ENCODE measurements at regions not wholly inside any gene's neighbourhood (a gene's known extent, or its start where the extent isn't known, plus 50 kb on each side); places are given as distances from the start of the nearest gene placed in this dataset.

DNA sequence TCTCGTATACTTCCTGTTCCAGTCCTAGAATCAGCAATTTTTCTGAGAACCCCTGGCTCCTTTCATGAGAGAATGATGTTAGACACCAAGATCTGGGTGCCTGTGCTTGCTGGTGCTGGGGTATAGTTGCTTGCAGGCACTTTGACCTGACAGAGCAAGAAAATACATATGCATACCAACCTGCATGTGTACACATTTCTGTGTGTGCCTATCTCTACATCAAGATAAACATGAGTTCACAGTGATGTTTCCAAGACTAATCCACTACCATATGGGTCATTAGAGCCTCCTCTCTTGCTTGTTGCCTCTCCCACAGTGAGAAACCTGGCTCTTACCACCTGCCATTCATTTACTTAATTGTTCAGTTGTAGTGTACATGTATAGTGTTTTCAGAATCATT is 229.1 kb upstream of the IGFBP3 start:
- no peak for DNase-seq (ENCODE audit: low read depth in 2 of 2)

DNA sequence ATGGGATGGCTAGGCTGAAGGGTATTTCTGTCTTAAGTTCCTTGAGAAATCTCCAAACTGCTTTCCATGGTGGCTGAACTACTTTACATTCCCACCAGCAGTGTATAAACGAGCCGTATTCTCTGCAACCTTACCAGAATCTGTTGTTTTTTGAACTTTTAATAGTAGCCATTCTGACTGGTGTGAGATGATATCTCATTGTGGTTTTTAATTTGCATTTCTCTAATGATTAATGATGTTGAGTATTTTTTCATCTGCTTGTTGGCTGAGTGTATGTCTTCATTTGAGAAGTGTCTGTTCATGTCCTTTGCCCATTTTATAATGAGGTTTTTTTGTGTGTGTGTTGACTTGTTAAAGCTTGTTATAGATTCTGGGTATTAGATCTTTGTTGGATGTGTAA is 226.8 kb upstream of the IGFBP3 start:
- no peak for DNase-seq (ENCODE audit: low read depth in 2 of 2)

DNA sequence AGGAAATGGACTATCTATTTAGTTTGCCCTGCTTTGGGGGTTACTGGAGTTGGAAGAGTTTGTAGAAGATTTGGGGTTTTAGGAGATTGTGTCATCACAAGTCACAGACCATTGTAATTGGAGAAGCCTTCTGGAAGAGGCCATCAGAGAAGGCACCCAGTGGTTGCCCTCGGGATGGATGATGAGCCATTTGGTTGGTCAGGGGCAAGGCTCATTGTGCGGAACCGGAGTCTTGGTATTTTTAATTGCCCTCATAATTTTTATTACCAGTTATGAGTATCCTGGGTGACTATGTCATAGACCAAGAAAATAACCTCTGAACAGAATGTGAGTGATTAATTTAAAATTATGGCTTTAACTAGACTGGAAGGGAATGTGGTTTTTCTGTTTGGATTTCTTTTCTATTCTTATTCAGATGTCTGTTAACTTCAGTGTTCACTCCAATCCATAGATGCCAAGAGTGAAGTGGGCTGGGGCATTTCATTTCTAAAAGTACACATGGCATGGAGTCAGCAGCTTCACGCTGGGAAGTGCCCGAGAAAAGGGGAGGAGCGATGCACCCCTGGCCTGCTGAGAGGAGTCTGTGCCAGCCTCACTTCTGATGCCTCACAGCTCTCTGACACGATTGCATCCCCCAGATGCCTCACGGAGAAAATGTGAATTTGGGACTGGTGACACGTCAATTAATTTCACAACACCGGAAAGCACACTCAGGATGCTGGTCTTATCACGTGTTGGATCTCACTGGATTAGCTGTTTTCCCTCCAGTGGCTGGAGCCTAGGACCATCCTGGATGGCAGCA is 225.6 kb upstream of the IGFBP3 start:
- DNase-seq (ENCODE audit: low read depth in 2 of 2), result no peak

- DNase-seq (ENCODE audit: low read depth in 2 of 2), result no peak
Measured at GRCh38 chr7:46145412-46145811, 224.3 kb upstream of the IGFBP3 start.

GRCh38 chr7:46143949-46144917 is 223.2 kb upstream of the IGFBP3 start:
- no peak for DNase-seq (ENCODE audit: low read depth in 2 of 2)

DNA sequence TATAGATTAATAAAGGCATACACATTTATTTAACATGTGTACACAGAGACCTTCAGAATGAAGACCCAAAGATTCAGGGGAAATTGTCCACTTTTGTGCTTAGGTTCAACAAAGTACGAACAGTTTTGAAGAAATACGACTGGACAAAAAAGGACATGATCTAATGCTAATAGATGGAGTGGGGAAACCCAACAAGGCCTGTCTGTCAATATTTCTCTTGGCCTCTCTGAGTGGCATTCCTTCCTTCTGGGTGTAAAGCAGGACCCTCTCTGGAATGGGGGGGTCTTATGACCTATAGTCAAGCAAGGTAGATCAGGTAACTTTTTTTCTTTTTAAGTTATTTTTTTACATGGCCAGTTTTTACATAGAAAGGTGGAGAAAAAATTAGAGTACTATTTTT is 222.3 kb upstream of the IGFBP3 start:
- DNase-seq (ENCODE audit: low read depth in 2 of 2), result no peak

GRCh38 chr7:46139079-46139478 is 218.0 kb upstream of the IGFBP3 start:
- DNase-seq (ENCODE audit: low read depth in 2 of 2), result no peak

DNA sequence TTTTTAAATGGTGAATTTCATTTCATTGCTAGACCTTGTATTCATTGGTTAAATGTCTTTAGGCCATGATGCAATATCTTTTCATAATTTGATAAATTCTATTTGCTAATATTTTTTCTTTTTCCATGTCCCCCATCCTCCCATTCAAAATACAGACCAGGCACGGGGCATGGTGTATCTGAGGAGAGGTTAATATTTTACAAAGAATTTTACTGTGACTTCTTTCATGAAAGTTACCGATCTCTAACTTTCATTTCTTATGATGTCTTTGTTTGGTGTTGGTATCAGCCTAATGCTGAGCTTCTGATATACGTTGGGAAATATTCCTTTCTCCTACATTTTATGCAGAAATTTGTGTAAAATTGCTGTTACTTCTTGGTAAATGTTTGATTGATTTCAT is 216.7 kb upstream of the IGFBP3 start:
- no peak for DNase-seq (ENCODE audit: low read depth in 2 of 2)

DNA sequence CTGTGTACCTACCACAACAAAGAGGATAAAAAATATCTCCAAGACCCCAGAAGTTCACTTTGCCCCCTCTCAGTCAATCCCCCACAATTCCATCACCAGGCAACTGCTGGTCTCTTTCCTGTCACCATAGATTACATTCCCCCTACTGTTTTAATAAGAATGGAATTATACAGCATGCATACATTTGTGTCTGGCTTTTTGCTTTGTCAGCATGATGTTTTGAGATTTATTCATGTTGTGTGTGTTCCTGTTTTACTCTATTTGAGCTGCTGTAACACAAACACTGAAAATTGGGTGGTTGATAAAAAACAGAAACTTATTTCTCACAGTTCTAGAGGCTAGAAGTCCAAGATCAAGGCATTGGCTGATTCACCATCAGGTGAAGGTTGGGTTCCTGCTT is 214.5 kb upstream of the IGFBP3 start:
- DNase-seq (ENCODE audit: low read depth in 2 of 2), result no peak

- DNase-seq (ENCODE audit: low read depth in 2 of 2), result no peak
Measured at GRCh38 chr7:46134795-46135194, 213.7 kb upstream of the IGFBP3 start.

DNA sequence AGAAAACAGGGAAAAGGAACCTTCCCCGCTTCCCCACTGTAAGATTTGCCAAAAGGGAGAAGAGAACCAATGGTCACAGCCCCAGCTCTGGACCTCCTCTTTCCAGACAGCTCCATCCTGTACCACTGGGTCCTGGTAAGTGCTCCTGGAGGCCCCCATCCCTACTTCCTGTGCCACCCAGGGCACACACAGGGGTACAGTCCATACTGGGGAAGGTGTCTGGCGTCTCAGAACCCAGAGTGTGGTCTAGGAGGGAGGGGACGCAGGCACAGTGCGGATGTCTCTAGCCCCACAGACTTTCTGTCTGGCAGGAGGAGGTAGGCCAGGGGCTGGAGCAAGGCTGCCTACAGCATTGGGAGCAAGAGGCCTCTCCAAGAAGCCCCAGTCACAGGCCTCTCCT is 213.3 kb upstream of the IGFBP3 start:
- no peak for DNase-seq (ENCODE audit: low read depth in 2 of 2)

GRCh38 chr7:46133751-46134150 is 212.7 kb upstream of the IGFBP3 start:
- no peak for DNase-seq (ENCODE audit: low read depth in 2 of 2)

- DNase-seq (ENCODE audit: low read depth in 2 of 2), result no peak
Measured at GRCh38 chr7:46133072-46133471, 212.0 kb upstream of the IGFBP3 start.

GRCh38 chr7:46131916-46132795 is 211.1 kb upstream of the IGFBP3 start:
- no peak for DNase-seq (ENCODE audit: low read depth in 2 of 2)

DNA sequence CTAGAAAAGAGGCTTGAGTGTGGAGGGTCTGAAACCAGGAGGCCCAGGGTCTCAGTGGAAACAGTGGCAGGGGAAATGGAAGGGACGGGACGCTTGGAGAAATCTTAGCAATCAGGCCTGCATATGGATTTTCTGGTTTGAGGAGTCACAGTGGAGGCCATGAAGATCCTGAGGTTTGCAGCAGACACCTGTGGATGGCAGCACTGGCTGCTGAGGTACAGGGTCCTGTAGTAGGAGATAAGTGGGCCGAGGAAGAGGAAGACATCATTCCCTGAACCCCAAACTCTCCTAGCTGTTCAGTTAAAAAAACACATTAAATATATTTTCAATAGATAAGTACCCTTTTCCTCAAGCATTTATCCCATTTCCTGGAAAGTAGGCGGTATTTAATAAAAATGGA is 208.8 kb upstream of the IGFBP3 start:
- peak in 1 of 2 donors; percentile 48 for DNase-seq (ENCODE audit: low read depth in 2 of 2)

DNA sequence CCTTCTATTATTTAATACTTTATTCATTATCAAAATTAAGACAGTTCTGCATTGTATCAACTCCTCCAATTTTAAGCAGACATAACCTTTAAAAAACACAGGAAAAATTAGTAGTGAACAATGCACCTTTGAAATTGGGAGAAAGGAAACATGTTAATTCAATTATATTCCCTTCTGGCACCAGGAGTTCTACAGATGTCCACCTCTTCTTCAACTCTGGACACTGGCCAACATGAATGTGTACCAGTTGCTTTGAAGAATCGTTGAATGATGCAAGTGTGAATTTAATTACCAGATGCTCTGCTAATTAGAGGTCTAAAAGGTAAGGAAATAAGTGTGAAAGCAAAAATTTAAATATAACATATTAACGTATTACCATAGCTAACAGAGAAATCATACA is 206.7 kb upstream of the IGFBP3 start:
- DNase-seq (ENCODE audit: low read depth in 2 of 2), result no peak

DNA sequence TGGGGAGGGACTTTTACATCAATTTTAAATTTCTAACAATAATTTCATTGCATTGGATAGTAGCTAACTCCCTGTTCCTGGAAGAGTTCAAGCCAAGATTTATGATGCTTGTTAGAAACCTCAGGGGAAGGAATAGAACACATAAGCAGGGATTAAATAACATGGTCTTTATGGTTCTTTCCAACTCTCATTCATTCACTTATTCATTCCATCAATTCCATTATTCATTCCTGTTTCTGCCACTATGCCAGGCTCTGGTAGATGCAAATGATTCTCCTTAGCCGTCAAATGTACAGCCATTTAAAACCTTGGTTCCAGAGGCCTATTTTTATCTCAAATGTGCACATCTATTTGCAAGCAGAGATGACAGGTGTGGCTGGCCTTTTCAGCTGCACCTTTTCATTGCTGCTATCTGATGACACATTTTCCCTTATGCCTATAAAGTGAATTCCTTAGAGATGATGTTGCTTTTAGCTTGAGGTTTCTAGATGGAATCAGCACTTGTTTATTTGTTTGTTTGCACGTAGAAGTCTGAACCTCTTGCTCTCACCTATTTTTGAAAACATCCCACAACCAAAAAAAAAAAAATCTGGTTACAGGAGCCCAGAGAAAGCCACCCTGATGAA is 205.7 kb upstream of the IGFBP3 start:
- DNase-seq (ENCODE audit: low read depth in 2 of 2), result no peak

- no peak for DNase-seq (ENCODE audit: low read depth in 2 of 2)
Measured at GRCh38 chr7:46123756-46124343, 202.8 kb upstream of the IGFBP3 start.

GRCh38 chr7:46115410-46115809 is 194.3 kb upstream of the IGFBP3 start:
- no peak for DNase-seq (ENCODE audit: low read depth in 2 of 2)

DNA sequence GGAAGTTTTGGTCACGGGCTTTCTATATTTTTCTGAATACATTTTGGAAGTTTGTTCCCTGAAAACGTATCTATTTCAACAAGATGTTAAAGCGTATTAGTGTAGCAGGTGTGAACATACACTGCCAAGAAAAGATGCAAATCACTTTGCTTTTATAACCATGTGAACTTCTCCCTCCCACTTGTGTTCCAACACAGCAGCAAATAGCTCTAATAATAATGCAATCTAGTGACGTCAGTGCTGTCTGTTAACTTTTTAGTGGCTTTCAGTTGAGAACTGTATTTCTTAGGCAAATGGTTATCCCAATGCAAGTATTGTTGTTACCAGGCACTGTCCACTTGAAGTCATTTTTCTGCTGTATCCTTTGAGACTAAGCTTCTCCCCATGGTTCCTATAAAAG is 188.4 kb upstream of the IGFBP3 start:
- DNase-seq (ENCODE audit: low read depth in 2 of 2), result no peak

GRCh38 chr7:46108272-46108671 is 187.2 kb upstream of the IGFBP3 start:
- DNase-seq (ENCODE audit: low read depth in 2 of 2), result no peak

Measured in lung microvascular endothelial cell (primary cell).